ENCODE measurements at regions not wholly inside any gene's neighbourhood (a gene's known extent, or its start where the extent isn't known, plus 50 kb on each side); places are given as distances from the start of the nearest gene placed in this dataset.

- no peak overlapping the region for H3K4me3 ChIP-seq (ENCODE audit: low read depth, low read length)
- no peak for TF ChIP-seq CTCF (IDR thresholded peaks at IDR 0.05; ENCODE audit: insufficient read depth, low read depth, low read length, missing control alignments)
- DNase-seq (ENCODE audit: low read depth): no peak
Observed at GRCh38 chr15:46296002-46296401, 661.2 kb downstream of the SQOR start.

GRCh38 chr15:46296797-46297196, 662.0 kb downstream of the SQOR start:
- TF ChIP-seq CTCF (IDR thresholded peaks at IDR 0.05; ENCODE audit: insufficient read depth, low read depth, low read length, missing control alignments): no peak
- DNase-seq (ENCODE audit: low read depth): no peak
- no peak overlapping the region for H3K4me3 ChIP-seq (ENCODE audit: low read depth, low read length)

GRCh38 chr15:46297766-46298165, 662.9 kb downstream of the SQOR start:
- no peak for TF ChIP-seq CTCF (IDR thresholded peaks at IDR 0.05; ENCODE audit: insufficient read depth, low read depth, low read length, missing control alignments)
- peak; percentile 54 for DNase-seq (ENCODE audit: low read depth)
- H3K4me3 ChIP-seq (ENCODE audit: low read depth, low read length): no peak overlapping the region

- DNase-seq (ENCODE audit: low read depth): no peak
- TF ChIP-seq CTCF (IDR thresholded peaks at IDR 0.05; ENCODE audit: insufficient read depth, low read depth, low read length, missing control alignments): no peak
- no peak overlapping the region for H3K4me3 ChIP-seq (ENCODE audit: low read depth, low read length)
Observed at GRCh38 chr15:46300716-46301115, 665.9 kb downstream of the SQOR start.

GRCh38 chr15:46301291-46301690, 666.5 kb downstream of the SQOR start:
- TF ChIP-seq CTCF (IDR thresholded peaks at IDR 0.05; ENCODE audit: insufficient read depth, low read depth, low read length, missing control alignments): no peak
- no peak overlapping the region for H3K4me3 ChIP-seq (ENCODE audit: low read depth, low read length)
- no peak for DNase-seq (ENCODE audit: low read depth)

- no peak for DNase-seq (ENCODE audit: low read depth)
Observed at GRCh38 chr15:46301826-46302225, 667.0 kb downstream of the SQOR start.

More at GRCh38 chr15:46301826-46302225, 667.0 kb downstream of the SQOR start:
- H3K4me3 ChIP-seq (ENCODE audit: low read depth, low read length): no peak overlapping the region
- no peak for TF ChIP-seq CTCF (IDR thresholded peaks at IDR 0.05; ENCODE audit: insufficient read depth, low read depth, low read length, missing control alignments)
